ENCODE measurements at regions not wholly inside any gene's neighbourhood (a gene's known extent, or its start where the extent isn't known, plus 50 kb on each side); places are given as distances from the start of the nearest gene placed in this dataset.
"Not testable (repeated sequence)": the region's sequence is repeated elsewhere in the genome, so short reads cannot be mapped to it uniquely, and the experiment has no call there.

DNA sequence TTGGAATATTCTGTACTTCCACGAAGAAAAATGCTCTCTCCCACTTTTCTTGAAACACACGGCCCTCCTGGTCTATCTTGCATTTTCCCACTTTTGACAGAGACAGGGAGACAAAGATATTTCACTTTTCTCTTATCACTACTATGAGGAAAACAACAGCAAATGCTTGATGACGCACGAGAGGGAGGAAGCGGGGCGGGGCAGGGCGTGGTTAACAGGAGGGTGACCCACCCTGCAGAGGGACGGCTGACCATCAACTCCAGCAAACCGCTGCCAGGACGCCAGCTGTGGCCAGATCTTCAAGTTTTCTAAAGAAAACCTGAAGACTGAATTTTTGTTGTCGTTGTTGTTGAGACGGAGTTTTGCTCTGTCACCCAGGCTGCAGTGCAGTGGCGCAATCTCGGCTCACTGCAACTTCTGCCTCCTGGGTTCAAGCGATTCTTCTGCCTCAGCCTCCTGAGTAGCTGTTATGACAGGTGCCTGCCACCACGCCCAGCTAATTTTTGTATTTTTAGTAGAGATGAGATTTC is 63.8 kb downstream of the NSUN5 start:
- not testable (repeated sequence) for H3K4me3 ChIP-seq (ENCODE audit: low read depth, low read length); DNase-seq (ENCODE audit: low read depth)

DNA sequence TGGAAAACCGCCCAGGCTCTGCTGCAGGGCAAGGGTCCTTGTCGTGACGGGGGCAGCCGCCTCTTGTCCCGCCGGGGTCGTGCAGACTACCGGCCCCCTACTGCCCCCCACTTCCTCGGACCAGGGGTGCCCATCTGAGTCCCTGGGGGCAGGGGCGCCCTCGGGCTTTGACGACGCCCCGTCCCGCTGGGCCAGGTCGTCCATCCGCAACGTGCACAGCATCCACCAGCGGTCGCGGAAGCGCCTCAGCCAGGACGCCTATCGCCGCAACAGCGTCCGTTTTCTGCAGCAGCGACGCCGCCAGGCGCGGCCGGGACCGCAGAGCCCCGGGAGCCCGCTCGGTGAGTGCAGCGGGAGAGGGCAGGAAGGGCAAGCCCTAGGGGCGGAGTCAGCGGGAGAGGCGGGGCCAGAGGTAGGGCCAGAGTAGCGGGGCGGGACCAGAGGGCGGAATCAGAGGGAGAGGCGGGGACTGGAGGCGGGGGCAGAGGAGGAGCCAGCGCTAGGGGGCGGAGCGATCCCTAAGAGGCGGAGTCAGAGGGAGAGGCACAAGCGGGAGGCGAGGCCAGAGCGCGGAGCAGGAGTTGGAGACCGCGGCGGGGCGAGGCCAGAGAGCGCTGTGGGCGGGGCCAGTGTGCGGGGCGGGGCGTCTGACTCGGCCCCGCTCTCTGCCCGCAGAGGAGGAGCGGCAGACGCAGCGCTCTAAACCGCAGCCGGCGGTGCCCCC is 73.5 kb downstream of the NSUN5 start:
- peak overlapping the region; percentile 37 for H3K4me3 ChIP-seq (ENCODE audit: low read depth, low read length)

GRCh38 chr7:73225745-73226144 is 82.9 kb downstream of the NSUN5 start:
- DNase-seq (ENCODE audit: low read depth); H3K4me3 ChIP-seq (ENCODE audit: low read depth, low read length): not testable (repeated sequence)

More for the DNA sequence above, 73.5 kb downstream of the NSUN5 start:
- not testable (repeated sequence) for DNase-seq (ENCODE audit: low read depth)

DNA sequence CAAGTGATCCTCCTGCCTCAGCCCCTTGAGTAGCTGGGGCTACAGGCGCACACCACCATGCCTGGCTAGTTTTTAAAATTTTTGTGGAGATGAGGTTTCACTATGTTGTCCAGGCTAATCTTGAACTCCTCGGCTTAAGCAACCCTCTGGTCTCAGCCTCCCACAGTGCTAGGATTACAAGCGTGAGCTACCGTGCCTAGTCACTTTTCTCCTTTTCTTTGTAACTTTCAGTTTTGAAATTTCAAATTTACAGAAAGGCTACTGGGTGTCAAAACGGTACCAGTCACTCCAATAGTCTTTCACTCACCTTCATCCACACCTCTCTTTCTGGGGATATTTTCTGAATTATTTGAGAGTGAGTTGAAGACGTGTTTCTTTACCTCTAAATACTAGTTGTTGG is 86.9 kb downstream of the NSUN5 start:
- DNase-seq (ENCODE audit: low read depth) = not testable (repeated sequence)

GRCh38 chr7:73220766-73221370 is 87.8 kb downstream of the NSUN5 start:
- not testable (repeated sequence) for DNase-seq (ENCODE audit: low read depth); H3K4me3 ChIP-seq (ENCODE audit: low read depth, low read length)

More for the DNA sequence above, 86.9 kb downstream of the NSUN5 start:
- H3K4me3 ChIP-seq (ENCODE audit: low read depth, low read length) = not testable (repeated sequence)

DNA sequence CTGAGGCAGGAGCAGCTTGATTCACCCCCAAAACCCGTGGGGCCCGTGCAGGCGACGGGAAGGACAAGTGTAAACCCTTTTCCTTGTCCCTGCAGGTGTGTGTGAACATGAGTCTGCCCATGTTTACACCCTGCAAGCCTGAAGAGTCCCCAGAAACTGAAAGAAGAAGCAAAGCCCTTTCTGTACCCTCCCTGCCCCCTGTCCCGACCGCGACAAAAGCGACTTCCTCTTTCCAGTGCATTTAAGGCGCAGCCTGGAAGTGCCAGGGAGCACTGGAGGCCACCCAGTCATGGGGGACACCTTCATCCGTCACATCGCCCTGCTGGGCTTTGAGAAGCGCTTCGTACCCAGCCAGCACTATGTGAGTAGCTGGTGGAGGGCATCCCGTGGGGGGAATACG is 88.3 kb downstream of the NSUN5 start:
- not testable (repeated sequence) for H3K4me3 ChIP-seq (ENCODE audit: low read depth, low read length); DNase-seq (ENCODE audit: low read depth)

GRCh38 chr7:73218802-73219201 is 89.8 kb downstream of the NSUN5 start:
- H3K4me3 ChIP-seq (ENCODE audit: low read depth, low read length); DNase-seq (ENCODE audit: low read depth): not testable (repeated sequence)

DNA sequence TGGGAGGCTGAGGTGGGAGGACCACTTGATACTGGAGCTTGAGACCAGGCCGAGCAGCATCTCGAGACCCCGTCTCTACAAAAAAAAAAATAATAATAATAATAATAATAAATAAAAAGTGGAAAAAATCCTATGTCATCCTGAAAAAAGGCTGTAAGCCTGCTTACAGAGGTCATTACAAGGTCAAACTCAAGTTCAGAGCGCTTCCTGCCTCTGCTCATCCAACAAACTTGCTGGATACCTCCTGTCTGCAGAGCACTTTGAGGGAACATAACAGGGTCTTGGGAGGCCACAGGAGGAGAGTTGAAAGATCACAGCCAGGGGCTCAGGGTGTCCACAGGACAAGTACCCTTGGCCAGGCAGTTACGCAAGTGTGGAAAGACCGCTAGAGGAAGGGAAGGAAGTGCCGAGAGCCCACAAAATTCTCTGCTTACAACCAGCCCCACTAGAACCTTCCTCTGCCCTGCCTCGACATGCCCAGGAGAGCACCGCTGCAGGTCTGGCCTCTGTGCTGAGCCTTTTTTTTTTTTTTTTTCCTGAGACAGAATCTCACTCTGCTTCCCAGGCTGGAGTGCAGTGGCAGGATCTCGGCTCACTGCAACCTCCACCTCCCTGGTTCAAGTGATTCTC is 92.5 kb downstream of the NSUN5 start:
- not testable (repeated sequence) for DNase-seq (ENCODE audit: low read depth); H3K4me3 ChIP-seq (ENCODE audit: low read depth, low read length)

DNA sequence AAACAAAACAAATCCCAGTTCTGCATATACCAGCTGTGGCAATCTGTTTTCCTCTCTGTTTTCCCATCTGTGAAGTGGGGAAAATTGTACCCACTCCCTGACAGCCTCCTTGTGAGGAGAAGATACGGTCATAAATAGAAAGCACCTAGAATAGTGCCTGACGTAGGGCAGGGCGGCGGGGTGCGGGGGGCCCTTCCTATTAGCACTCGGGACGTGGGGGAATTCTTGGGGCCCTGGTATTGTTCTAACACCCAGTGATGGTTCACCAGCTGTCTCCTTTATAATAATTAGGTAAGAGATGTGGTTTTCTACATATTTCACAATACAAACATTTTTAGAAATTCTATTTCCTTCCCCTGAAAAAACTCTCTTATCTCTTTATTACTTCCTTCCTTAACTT is 93.4 kb downstream of the NSUN5 start:
- H3K4me3 ChIP-seq (ENCODE audit: low read depth, low read length); DNase-seq (ENCODE audit: low read depth): not testable (repeated sequence)

DNA sequence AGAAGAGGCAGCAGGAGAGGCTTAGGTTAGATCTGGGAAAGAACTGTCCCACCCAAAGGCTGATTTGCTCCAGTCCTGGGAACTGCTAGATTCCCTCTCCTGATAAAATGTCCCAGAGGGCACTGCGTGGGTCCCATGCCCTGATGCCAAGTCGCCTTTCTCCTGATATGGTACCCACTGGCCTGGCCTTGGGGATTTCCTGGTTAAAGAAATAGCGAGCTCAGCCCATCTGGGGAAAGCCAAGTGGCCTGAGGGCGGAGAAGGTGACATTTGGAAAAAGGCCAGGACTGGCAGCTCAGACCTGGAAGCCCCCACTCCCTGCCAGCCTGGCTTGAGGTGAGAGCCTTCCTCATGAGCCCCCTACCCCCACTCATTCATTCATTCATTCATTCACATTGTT is 94.2 kb downstream of the NSUN5 start:
- not testable (repeated sequence) for DNase-seq (ENCODE audit: low read depth); H3K4me3 ChIP-seq (ENCODE audit: low read depth, low read length)

- not testable (repeated sequence) for H3K4me3 ChIP-seq (ENCODE audit: low read depth, low read length); DNase-seq (ENCODE audit: low read depth)
These were observed 95.5 kb downstream of the NSUN5 start for GRCh38 chr7:73213076-73213475.

- not testable (repeated sequence) for DNase-seq (ENCODE audit: low read depth); H3K4me3 ChIP-seq (ENCODE audit: low read depth, low read length)
These were observed 103.0 kb downstream of the NSUN5 start for GRCh38 chr7:73205594-73205993.

DNA sequence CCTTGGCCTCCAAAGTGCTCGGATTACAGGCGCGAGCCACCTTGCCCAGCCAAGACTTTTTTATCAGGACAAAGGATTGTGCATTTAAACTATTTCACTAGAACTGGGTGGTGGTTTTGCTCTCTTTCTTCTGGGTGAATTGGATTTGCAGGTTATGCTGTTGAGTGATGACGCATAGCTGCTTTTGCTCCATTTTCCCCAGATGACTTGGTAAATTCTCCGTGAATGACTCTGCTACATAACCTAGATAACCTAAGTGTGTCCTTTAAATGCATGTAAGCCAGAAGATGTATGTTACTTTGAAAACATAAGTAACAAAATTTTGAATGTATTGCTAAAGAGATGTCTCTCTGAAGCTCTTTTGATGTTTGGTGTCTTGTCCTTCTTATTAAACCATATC is 103.7 kb downstream of the NSUN5 start:
- not testable (repeated sequence) for H3K4me3 ChIP-seq (ENCODE audit: low read depth, low read length)
- peak; percentile 78 for DNase-seq (ENCODE audit: low read depth)

DNA sequence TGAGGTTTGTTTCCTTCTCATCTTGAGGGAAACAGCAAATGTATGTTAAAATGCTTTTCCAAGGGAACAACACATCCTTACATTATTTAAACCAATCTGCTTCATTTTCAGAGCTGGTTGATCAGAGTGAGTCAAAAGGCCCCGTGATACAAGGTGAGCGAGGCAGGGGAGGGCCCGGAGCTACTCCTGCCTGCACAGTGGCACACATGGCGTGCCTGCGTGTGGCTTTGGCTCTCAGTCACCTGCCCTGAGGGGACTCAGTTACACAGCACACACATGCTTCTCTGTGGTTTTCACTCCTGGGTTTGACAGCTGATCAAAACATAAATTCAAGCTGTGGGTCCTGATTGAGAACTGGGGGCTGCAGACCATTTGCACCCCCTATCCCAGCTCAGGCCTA is 105.3 kb downstream of the NSUN5 start:
- not testable (repeated sequence) for DNase-seq (ENCODE audit: low read depth); H3K4me3 ChIP-seq (ENCODE audit: low read depth, low read length)

- not testable (repeated sequence) for DNase-seq (ENCODE audit: low read depth)
These were observed 107.4 kb downstream of the NSUN5 start for GRCh38 chr7:73201264-73201663.

GRCh38 chr7:73200518-73201099 is 108.0 kb downstream of the NSUN5 start:
- not testable (repeated sequence) for H3K4me3 ChIP-seq (ENCODE audit: low read depth, low read length); DNase-seq (ENCODE audit: low read depth)

More at GRCh38 chr7:73201264-73201663, 107.4 kb downstream of the NSUN5 start:
- not testable (repeated sequence) for H3K4me3 ChIP-seq (ENCODE audit: low read depth, low read length)

DNA sequence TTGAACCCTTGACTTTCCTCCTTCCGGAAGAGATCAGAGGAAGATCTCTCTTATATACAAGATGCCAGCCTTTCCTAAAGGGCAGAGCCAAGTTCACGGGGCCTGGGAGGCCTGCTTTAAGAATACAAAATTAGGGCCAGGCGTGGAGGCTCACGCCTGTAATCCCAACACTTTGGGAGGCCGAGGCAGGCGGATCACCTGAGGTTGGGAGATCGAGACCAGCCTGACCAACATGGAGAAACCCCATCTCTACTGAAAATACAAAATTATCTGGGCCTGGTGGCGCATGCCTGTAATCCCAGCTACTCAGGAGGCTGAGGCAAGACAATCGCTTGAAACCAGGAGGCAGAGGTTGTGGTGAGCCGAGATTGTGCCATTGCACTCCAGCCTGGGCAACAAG is 108.2 kb upstream of the SPDYE9 start:
- DNase-seq (ENCODE audit: low read depth); H3K4me3 ChIP-seq (ENCODE audit: low read depth, low read length): not testable (repeated sequence)

- H3K4me3 ChIP-seq (ENCODE audit: low read depth, low read length); DNase-seq (ENCODE audit: low read depth): not testable (repeated sequence)
These were observed 104.8 kb upstream of the SPDYE9 start for GRCh38 chr7:73190483-73191155.

- not testable (repeated sequence) for DNase-seq (ENCODE audit: low read depth); H3K4me3 ChIP-seq (ENCODE audit: low read depth, low read length)
These were observed 102.4 kb upstream of the SPDYE9 start for GRCh38 chr7:73188287-73188686.
